ENCODE measurements at regions not wholly inside any gene's neighbourhood (a gene's known extent, or its start where the extent isn't known, plus 50 kb on each side); places are given as distances from the start of the nearest gene placed in this dataset.
"Not testable (repeated sequence)": the region's sequence is repeated elsewhere in the genome, so short reads cannot be mapped to it uniquely, and the experiment has no call there.

DNA sequence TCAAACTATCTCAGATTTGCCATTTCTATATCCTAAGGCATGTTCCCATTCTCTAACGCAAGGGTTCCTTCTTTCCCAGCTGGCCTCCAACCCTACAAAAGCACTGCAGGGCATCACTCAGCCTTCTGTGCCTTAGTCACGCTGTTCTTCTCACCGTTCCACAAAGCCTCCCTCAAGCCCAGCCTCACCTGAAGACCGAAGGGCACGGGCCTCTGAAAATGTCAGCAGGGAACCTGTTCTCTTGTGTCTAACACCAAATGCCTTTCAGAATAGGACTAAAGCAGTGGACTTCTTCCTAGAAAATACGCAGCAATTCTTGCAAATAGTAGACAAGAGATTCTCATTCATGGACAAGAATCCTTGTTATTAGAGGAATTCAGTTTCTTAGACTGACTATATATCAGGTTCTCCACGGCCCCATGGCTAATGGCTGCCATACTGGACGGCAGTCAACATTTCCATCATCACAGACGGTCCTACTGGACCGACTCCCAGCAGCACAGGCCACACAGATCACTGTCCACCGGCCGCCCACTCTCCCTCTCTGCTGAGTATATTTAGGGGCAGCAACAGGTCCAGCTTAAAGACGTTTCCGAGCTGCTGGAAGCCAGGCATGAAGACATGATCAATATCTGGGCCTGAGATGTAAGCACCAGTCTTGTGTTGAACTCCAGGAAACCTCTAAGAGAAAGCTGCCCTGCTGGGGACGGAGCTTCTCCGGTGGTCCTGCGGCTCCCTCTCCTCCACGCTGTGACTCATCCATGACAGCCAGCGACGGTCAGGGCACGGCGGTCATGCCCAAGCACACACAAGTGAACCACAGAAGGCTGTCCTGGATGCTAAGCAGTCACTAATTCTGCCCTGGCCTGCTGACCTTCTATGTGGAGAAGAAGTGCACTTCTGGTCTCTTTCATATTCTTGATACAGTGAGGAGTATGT is 61.8 kb upstream of the TNK2 start:
- not testable (repeated sequence) for H3K4me3 ChIP-seq (ENCODE audit: low read depth in 1 of 2, low read length in 2 of 2); H3K4me1 ChIP-seq (ENCODE audit: control insufficient read depth in 1 of 2, insufficient read depth in 2 of 2, low read length in 2 of 2); H3K9me3 ChIP-seq (ENCODE audit: control insufficient read depth in 1 of 2, low read length in 2 of 2); H3K27me3 ChIP-seq (ENCODE audit: low read depth, low read length); H3K27ac ChIP-seq (ENCODE audit: low read length)
- peaks cover 8 to 40% of the 10 kb centered on the region in 2 donors for H3K36me3 ChIP-seq (ENCODE audit: control insufficient read depth in 1 of 2, insufficient read depth in 2 of 2, low read length in 2 of 2)

DNA sequence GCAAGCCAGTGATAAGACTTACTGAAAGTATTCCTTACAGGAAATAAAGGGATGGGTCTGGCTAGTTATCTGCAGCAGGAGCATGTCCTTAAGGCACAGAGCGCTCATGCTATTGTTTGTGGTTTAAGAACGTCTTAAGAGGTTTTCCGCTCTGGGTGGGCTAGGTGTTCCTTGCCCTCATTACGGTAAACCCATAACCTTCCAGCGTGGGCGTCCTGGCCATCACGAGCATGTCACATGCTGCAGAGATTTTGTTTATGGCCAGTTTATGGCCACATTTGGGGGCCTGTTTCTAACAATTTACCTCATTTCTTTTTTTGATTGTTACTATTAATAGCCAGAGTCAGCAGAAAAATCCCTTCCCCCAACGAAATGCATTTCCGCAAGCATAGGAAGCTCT is 61.0 kb upstream of the TNK2 start:
- not testable (repeated sequence) for H3K4me1 ChIP-seq (ENCODE audit: control insufficient read depth in 1 of 2, insufficient read depth in 2 of 2, low read length in 2 of 2); H3K4me3 ChIP-seq (ENCODE audit: low read depth in 1 of 2, low read length in 2 of 2); H3K27ac ChIP-seq (ENCODE audit: low read length); H3K9me3 ChIP-seq (ENCODE audit: control insufficient read depth in 1 of 2, low read length in 2 of 2); H3K27me3 ChIP-seq (ENCODE audit: low read depth, low read length)
- H3K36me3 ChIP-seq (ENCODE audit: control insufficient read depth in 1 of 2, insufficient read depth in 2 of 2, low read length in 2 of 2) = peaks cover 8 to 46% of the 10 kb centered on the region in 2 donors

DNA sequence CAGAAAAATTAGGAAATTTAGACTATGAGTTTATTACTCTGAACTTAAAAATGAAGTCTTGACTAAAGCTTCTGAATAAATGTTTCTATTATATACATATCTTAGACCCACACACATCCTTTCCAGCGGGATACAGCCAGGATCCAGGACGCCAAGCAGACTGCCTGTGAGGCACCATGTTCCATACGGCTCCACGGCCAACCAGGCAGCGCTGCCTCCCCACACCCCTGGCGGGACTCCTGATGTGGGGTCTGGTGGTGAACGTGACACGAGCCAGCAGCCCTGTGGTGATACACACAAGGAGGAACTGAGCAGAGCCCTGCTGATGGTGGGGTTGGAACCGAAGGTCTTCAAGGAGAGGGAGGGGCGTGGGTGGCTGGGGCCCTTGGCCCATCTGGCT is 59.8 kb upstream of the TNK2 start:
- not testable (repeated sequence) for H3K27me3 ChIP-seq (ENCODE audit: low read depth, low read length); H3K9me3 ChIP-seq (ENCODE audit: control insufficient read depth in 1 of 2, low read length in 2 of 2); H3K4me3 ChIP-seq (ENCODE audit: low read depth in 1 of 2, low read length in 2 of 2); H3K27ac ChIP-seq (ENCODE audit: low read length); H3K4me1 ChIP-seq (ENCODE audit: control insufficient read depth in 1 of 2, insufficient read depth in 2 of 2, low read length in 2 of 2)
- peaks cover 8 to 46% of the 10 kb centered on the region in 2 donors for H3K36me3 ChIP-seq (ENCODE audit: control insufficient read depth in 1 of 2, insufficient read depth in 2 of 2, low read length in 2 of 2)

- not testable (repeated sequence) for H3K27ac ChIP-seq (ENCODE audit: low read length); H3K4me1 ChIP-seq (ENCODE audit: control insufficient read depth in 1 of 2, insufficient read depth in 2 of 2, low read length in 2 of 2); H3K9me3 ChIP-seq (ENCODE audit: control insufficient read depth in 1 of 2, low read length in 2 of 2); H3K4me3 ChIP-seq (ENCODE audit: low read depth in 1 of 2, low read length in 2 of 2); H3K27me3 ChIP-seq (ENCODE audit: low read depth, low read length)
- peaks cover 8 to 46% of the 10 kb centered on the region in 2 donors for H3K36me3 ChIP-seq (ENCODE audit: control insufficient read depth in 1 of 2, insufficient read depth in 2 of 2, low read length in 2 of 2)
Observed at GRCh38 chr3:195967387-195967720, 59.0 kb upstream of the TNK2 start.

DNA sequence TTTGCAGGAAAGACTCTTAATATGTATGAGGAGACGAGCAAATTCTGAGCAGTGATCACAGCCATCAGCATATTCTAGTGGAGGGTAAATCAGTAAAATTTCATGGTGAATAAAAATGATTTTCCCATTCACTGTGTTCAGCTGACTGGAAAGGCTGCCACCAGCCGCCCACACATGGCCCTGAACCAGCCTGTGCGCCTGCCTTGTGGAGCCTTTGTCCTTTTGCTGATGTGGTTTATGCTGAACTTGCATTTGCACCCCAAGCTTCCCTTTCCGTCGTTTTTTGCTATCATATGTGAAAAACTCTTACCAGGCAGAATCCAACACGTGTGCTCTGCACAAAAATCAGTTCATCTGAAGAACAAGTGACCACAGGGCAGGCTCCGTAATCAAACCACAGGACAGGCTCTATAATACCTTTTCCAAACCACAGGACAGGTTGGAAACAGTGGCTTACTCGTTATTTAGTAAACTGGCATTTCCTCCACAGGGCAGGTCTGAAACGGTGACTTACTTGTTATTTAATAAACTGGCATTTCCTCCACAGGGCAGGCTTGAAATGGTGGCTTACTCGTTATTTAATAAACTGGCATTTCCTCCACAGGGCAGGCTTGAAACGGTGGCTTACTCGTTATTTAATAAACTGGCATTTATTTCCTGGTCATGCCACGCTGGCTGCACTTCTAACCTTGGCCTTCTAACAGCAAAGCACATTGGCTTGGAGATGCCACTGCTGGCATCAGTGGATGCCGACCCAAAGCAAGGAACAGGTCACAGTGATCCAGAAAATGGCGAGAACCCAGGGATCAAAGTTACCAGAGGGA is 58.4 kb upstream of the TNK2 start:
- H3K9me3 ChIP-seq (ENCODE audit: control insufficient read depth in 1 of 2, low read length in 2 of 2); H3K4me3 ChIP-seq (ENCODE audit: low read depth in 1 of 2, low read length in 2 of 2); H3K27me3 ChIP-seq (ENCODE audit: low read depth, low read length); H3K4me1 ChIP-seq (ENCODE audit: control insufficient read depth in 1 of 2, insufficient read depth in 2 of 2, low read length in 2 of 2); H3K27ac ChIP-seq (ENCODE audit: low read length): not testable (repeated sequence)
- H3K36me3 ChIP-seq (ENCODE audit: control insufficient read depth in 1 of 2, insufficient read depth in 2 of 2, low read length in 2 of 2) = peaks cover 8 to 47% of the 10 kb centered on the region in 2 donors

DNA sequence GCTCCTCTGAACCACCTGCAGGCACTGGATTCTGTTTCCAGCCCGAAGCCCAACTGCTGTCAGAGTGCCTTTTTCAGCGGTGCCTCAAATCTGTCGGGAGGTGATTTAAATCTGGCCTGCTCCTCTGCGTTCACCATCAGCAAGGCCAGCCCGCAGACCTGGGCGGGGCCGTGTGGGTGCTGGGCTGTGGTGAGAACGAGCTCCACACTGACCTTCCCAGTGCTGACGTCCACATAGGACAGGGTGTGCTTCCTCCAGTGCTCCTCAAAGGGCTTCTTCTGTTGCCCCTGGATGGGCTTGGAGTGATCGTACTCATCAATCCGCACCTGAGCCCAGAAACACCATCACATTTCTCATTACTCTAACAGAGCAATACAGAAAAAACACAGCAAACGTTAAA is 56.9 kb upstream of the TNK2 start:
- H3K36me3 ChIP-seq (ENCODE audit: control insufficient read depth in 1 of 2, insufficient read depth in 2 of 2, low read length in 2 of 2) = peaks cover 3 to 37% of the 10 kb centered on the region in 2 donors
- not testable (repeated sequence) for H3K27ac ChIP-seq (ENCODE audit: low read length); H3K9me3 ChIP-seq (ENCODE audit: control insufficient read depth in 1 of 2, low read length in 2 of 2)

DNA sequence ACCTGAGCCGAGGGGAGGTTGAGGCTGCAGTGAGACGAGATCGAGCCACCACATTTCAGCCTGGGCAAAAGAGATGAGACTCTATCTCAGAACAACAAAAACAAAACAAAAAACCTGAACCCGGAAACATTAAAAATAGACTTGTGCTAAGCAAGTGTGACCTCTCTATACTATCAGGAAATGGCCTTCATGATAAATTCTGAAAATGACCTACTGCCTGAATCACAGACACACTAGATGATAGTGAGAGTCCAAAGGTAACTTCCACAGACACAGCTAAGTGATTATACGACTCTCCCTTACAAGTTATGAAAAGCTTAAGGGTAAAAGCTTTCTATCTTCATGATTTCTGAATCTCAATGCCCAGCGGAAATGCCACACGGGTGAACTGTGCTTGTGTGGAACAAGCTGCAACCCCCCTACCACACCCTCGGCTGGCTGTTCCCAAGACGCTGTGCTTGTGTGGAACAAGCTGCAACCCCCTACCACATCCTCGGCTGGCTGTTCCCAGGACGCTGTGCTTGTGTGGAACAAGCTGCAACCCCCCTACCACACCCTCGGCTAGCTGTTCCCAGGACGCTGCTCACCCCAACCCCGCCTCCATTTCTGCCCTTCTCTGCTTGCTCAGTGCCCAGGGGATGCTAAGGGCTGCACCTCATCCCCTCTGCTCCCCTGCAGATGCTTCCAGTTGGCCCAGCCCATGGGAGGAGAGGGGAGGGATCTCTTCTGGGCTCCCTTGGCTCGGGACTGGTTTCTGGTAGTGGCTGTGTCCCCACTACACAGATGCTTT is 56.2 kb upstream of the TNK2 start:
- H3K4me3 ChIP-seq (ENCODE audit: low read depth in 1 of 2, low read length in 2 of 2); H3K27ac ChIP-seq (ENCODE audit: low read length); H3K4me1 ChIP-seq (ENCODE audit: control insufficient read depth in 1 of 2, insufficient read depth in 2 of 2, low read length in 2 of 2); H3K27me3 ChIP-seq (ENCODE audit: low read depth, low read length); H3K9me3 ChIP-seq (ENCODE audit: control insufficient read depth in 1 of 2, low read length in 2 of 2): not testable (repeated sequence)
- peaks cover 3 to 32% of the 10 kb centered on the region in 2 donors for H3K36me3 ChIP-seq (ENCODE audit: control insufficient read depth in 1 of 2, insufficient read depth in 2 of 2, low read length in 2 of 2)

More for the DNA sequence above, 56.9 kb upstream of the TNK2 start:
- H3K4me1 ChIP-seq (ENCODE audit: control insufficient read depth in 1 of 2, insufficient read depth in 2 of 2, low read length in 2 of 2); H3K27me3 ChIP-seq (ENCODE audit: low read depth, low read length); H3K4me3 ChIP-seq (ENCODE audit: low read depth in 1 of 2, low read length in 2 of 2): not testable (repeated sequence)

- not testable (repeated sequence) for H3K4me3 ChIP-seq (ENCODE audit: low read depth in 1 of 2, low read length in 2 of 2); H3K27me3 ChIP-seq (ENCODE audit: low read depth, low read length); H3K27ac ChIP-seq (ENCODE audit: low read length); H3K9me3 ChIP-seq (ENCODE audit: control insufficient read depth in 1 of 2, low read length in 2 of 2); H3K4me1 ChIP-seq (ENCODE audit: control insufficient read depth in 1 of 2, insufficient read depth in 2 of 2, low read length in 2 of 2)
- H3K36me3 ChIP-seq (ENCODE audit: control insufficient read depth in 1 of 2, insufficient read depth in 2 of 2, low read length in 2 of 2) = peaks cover 0 to 29% of the 10 kb centered on the region in 2 donors
Observed at GRCh38 chr3:195962222-195962621, 53.9 kb upstream of the TNK2 start.

DNA sequence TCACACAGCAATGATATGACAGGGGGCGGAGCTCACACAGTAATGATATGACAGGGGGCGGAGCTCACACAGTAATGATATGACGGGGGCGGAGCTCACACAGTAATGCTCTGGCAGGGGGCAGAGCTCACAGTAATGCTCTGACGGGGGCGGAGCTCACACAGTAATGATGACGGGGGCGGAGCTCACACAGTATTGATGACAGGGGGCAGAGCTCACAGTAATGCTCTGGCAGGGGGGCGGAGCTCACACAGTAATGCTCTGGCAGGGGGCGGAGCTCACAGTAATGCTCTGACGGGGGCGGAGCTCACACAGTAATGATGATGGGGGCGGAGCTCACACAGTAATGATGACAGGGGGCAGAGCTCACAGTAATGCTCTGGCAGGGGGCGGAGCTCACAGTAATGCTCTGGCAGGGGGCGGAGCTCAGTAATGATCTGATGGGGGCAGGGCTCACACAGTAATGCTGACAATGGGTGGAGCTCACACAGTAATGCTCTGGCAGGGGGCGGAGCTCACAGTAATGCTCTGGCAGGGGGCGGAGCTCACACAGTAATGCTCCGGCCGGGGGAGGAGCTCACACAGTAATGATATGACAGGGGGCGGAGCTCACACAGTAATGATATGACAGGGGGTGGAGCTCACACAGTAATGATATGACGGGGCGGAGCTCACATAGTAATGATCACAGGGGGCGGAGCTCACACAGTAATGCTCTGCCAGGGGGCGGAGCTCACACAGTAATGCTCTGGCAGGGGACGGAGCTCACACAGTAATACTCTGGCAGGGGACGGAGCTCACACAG is 52.8 kb upstream of the TNK2 start:
- not testable (repeated sequence) for H3K4me1 ChIP-seq (ENCODE audit: control insufficient read depth in 1 of 2, insufficient read depth in 2 of 2, low read length in 2 of 2); H3K27me3 ChIP-seq (ENCODE audit: low read depth, low read length); H3K4me3 ChIP-seq (ENCODE audit: low read depth in 1 of 2, low read length in 2 of 2); H3K27ac ChIP-seq (ENCODE audit: low read length); H3K9me3 ChIP-seq (ENCODE audit: control insufficient read depth in 1 of 2, low read length in 2 of 2)
- H3K36me3 ChIP-seq (ENCODE audit: control insufficient read depth in 1 of 2, insufficient read depth in 2 of 2, low read length in 2 of 2) = peaks cover 0 to 25% of the 10 kb centered on the region in 2 donors

DNA sequence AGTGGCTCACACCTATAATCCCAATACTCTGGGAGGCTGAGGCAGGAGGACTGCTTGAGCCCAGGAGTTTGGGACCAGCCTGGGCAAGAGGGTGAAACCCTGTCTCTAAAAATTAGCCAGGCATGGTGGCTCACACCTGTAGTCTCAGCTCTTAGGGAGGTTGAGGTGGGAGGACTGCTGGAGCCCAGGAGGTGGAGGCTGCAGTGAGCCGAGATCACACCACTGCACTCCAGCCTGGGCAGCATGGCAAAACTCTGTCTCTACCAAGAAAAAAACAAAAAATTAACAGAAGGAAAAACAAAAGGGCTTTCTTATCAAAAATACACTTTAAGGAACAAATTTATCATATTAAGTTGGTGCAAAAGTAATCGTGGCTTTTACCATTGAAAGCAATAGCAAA is 51.8 kb upstream of the TNK2 start:
- H3K9me3 ChIP-seq (ENCODE audit: control insufficient read depth in 1 of 2, low read length in 2 of 2); H3K4me1 ChIP-seq (ENCODE audit: control insufficient read depth in 1 of 2, insufficient read depth in 2 of 2, low read length in 2 of 2); H3K4me3 ChIP-seq (ENCODE audit: low read depth in 1 of 2, low read length in 2 of 2); H3K27me3 ChIP-seq (ENCODE audit: low read depth, low read length); H3K27ac ChIP-seq (ENCODE audit: low read length): not testable (repeated sequence)
- H3K36me3 ChIP-seq (ENCODE audit: control insufficient read depth in 1 of 2, insufficient read depth in 2 of 2, low read length in 2 of 2) = peaks cover 0 to 15% of the 10 kb centered on the region in 2 donors
